ENCODE measurements at regions not wholly inside any gene's neighbourhood (a gene's known extent, or its start where the extent isn't known, plus 50 kb on each side); places are given as distances from the start of the nearest gene placed in this dataset.

DNA sequence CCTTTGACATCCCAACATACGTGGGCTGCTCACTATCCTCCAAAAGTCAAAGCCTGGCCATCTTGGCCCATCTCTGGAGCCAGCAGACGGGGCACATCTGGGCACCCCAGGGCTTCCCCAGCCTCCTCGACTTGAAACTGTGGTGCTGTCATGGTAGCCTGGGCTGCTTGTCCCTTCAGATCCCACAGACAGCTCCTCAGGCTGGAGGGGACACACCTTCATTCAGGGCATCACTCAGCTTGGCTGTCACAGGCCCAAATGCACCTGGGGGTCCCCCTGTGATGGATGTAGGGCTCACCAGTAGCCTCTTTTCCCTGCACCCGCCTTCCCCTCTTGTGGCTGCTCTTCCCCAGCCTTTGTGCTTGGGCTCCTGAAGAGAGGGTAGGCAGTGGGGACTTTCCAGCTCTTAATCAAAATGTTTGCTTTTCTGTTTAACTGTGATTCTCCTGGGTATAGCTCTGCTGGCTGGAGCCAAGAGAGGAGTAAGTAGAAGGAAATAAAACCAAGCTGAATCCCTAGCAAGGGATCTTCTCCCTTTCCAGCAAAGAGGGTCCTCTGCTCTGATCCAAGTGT is 92.3 kb downstream of the GYPC start:
- TF ChIP-seq CEBPB (IDR thresholded peaks at IDR 0.05) (no peak), NFIC (IDR thresholded peaks at IDR 0.05) (no peak), FOXM1 (IDR thresholded peaks at IDR 0.05; ENCODE audit: borderline replicate concordance, low read depth) (no peak), EP300 (IDR thresholded peaks at IDR 0.05; ENCODE audit: borderline replicate concordance) (no peak), TAF1 (IDR thresholded peaks at IDR 0.05; ENCODE audit: low read depth) (no peak), TCF12 (IDR thresholded peaks at IDR 0.05; ENCODE audit: low read depth) (no peak), ZBTB7A (IDR thresholded peaks at IDR 0.05; ENCODE audit: low read depth) (no peak), EGR1 (IDR thresholded peaks at IDR 0.05) (no peak), TEAD4 (IDR thresholded peaks at IDR 0.05) (no peak), YY1 (IDR thresholded peaks at IDR 0.05; ENCODE audit: low read depth) (no peak), CREB1 (IDR thresholded peaks at IDR 0.05; ENCODE audit: low read depth) (no peak), RAD21 (IDR thresholded peaks at IDR 0.05; ENCODE audit: low read depth) (no peak)
- TF ChIP-seq, protein P1, sequence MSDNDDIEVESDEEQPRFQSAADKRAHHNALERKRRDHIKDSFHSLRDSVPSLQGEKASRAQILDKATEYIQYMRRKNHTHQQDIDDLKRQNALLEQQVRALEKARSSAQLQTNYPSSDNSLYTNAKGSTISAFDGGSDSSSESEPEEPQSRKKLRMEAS (IDR thresholded peaks at IDR 0.05), result no peak
- TF ChIP-seq, protein P2, sequence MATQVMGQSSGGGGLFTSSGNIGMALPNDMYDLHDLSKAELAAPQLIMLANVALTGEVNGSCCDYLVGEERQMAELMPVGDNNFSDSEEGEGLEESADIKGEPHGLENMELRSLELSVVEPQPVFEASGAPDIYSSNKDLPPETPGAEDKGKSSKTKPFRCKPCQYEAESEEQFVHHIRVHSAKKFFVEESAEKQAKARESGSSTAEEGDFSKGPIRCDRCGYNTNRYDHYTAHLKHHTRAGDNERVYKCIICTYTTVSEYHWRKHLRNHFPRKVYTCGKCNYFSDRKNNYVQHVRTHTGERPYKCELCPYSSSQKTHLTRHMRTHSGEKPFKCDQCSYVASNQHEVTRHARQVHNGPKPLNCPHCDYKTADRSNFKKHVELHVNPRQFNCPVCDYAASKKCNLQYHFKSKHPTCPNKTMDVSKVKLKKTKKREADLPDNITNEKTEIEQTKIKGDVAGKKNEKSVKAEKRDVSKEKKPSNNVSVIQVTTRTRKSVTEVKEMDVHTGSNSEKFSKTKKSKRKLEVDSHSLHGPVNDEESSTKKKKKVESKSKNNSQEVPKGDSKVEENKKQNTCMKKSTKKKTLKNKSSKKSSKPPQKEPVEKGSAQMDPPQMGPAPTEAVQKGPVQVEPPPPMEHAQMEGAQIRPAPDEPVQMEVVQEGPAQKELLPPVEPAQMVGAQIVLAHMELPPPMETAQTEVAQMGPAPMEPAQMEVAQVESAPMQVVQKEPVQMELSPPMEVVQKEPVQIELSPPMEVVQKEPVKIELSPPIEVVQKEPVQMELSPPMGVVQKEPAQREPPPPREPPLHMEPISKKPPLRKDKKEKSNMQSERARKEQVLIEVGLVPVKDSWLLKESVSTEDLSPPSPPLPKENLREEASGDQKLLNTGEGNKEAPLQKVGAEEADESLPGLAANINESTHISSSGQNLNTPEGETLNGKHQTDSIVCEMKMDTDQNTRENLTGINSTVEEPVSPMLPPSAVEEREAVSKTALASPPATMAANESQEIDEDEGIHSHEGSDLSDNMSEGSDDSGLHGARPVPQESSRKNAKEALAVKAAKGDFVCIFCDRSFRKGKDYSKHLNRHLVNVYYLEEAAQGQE (IDR thresholded peaks at IDR 0.05; ENCODE audit: low read depth), result no peak
- TF ChIP-seq, protein P3, sequence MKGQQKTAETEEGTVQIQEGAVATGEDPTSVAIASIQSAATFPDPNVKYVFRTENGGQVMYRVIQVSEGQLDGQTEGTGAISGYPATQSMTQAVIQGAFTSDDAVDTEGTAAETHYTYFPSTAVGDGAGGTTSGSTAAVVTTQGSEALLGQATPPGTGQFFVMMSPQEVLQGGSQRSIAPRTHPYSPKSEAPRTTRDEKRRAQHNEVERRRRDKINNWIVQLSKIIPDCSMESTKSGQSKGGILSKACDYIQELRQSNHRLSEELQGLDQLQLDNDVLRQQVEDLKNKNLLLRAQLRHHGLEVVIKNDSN (IDR thresholded peaks at IDR 0.05), result no peak

DNA sequence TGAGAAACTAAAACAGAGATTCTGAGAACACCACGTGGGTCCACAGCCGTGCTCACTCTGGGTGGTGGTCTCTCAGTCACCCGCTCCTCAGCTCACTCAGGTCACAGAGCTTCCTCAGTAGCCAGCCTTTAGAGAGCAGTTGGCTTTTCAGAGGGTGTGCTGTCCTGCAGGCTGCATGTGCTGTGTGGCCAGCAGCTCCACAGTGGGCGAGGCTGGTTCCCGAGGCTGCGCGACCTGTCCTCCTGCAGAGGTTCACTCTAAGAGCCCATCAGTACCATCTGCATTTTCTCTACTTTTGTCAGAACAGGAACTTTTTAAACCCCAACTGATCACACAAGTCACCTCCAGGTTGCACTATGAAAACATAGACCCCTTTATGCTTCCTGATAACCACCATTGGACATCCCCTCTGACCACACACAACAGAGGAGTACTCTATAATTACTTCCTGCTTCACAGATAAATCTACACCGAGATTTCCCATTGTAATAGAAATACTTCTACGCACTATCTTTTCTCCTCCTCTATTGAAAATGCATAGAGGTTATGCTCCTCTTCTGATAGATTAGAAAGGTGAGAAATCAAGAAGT is 93.1 kb downstream of the GYPC start:
- no peak for TF ChIP-seq NFIC (IDR thresholded peaks at IDR 0.05)
- no peak for TF ChIP-seq ZBTB7A (IDR thresholded peaks at IDR 0.05; ENCODE audit: low read depth)
- TF ChIP-seq, protein P3 (IDR thresholded peaks at IDR 0.05), result no peak
- no peak for TF ChIP-seq RAD21 (IDR thresholded peaks at IDR 0.05; ENCODE audit: low read depth)
- TF ChIP-seq FOXM1 (IDR thresholded peaks at IDR 0.05; ENCODE audit: borderline replicate concordance, low read depth), result no peak
- TF ChIP-seq, protein P2 (IDR thresholded peaks at IDR 0.05; ENCODE audit: low read depth), result no peak
- no peak for TF ChIP-seq TAF1 (IDR thresholded peaks at IDR 0.05; ENCODE audit: low read depth)
- TF ChIP-seq YY1 (IDR thresholded peaks at IDR 0.05; ENCODE audit: low read depth), result no peak
- TF ChIP-seq TEAD4 (IDR thresholded peaks at IDR 0.05), result no peak
- TF ChIP-seq, protein P1 (IDR thresholded peaks at IDR 0.05), result no peak
- TF ChIP-seq TCF12 (IDR thresholded peaks at IDR 0.05; ENCODE audit: low read depth), result no peak
- no peak for TF ChIP-seq CREB1 (IDR thresholded peaks at IDR 0.05; ENCODE audit: low read depth)
- TF ChIP-seq EGR1 (IDR thresholded peaks at IDR 0.05), result no peak
- TF ChIP-seq CEBPB (IDR thresholded peaks at IDR 0.05), result no peak

DNA sequence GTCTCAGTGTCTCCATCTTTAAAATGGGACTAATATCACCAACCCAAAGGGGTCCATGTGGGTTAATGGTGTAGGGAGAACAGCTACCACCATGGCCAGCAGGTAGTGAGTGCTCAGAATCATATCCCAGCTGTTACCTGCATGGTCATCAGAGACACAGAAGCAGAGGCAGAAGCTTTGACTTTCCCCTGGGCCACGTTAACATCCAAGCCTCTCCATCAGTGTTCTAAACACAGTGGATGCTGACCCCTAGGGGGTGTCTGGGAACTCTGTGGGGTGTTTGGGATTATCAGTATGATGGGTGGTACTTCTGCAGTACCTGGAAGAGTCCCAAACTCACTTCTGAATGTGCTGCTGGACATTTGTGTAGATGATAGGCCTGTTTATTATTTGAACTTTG is 93.6 kb downstream of the GYPC start:
- TF ChIP-seq FOXM1 (IDR thresholded peaks at IDR 0.05; ENCODE audit: borderline replicate concordance, low read depth) (no peak), NFIC (IDR thresholded peaks at IDR 0.05) (no peak), TEAD4 (IDR thresholded peaks at IDR 0.05) (no peak), TAF1 (IDR thresholded peaks at IDR 0.05; ENCODE audit: low read depth) (no peak), CREB1 (IDR thresholded peaks at IDR 0.05; ENCODE audit: low read depth) (no peak), EGR1 (IDR thresholded peaks at IDR 0.05) (no peak), CEBPB (IDR thresholded peaks at IDR 0.05) (no peak), EP300 (IDR thresholded peaks at IDR 0.05; ENCODE audit: borderline replicate concordance) (no peak), TCF12 (IDR thresholded peaks at IDR 0.05; ENCODE audit: low read depth) (no peak)
- TF ChIP-seq, protein P3 (IDR thresholded peaks at IDR 0.05), result no peak
- TF ChIP-seq, protein P1 (IDR thresholded peaks at IDR 0.05), result no peak

DNA sequence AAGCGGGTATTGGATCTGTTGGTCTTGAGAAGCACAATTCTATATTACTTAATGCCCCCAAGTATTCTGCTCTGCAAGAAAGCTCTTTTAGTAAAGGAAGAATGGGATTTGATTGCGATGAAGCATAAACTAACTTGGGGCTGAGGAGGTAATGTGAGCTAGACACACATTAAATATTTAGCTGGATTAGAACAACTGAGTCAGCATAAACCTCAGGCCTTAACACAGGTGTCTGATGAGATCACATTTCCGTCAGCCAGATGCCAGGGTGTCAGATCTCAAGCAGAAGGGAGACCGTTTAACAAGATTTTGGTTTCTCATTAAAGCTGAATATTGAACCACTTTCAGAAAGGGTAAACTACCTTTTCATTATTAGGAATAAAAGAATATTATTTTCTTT is 94.5 kb downstream of the GYPC start:
- no peak for TF ChIP-seq TEAD4 (IDR thresholded peaks at IDR 0.05)
- no peak for TF ChIP-seq EP300 (IDR thresholded peaks at IDR 0.05; ENCODE audit: borderline replicate concordance)
- TF ChIP-seq, protein P1 (IDR thresholded peaks at IDR 0.05), result no peak
- TF ChIP-seq NFIC (IDR thresholded peaks at IDR 0.05), result no peak
- no peak for TF ChIP-seq CEBPB (IDR thresholded peaks at IDR 0.05)
- TF ChIP-seq, protein P3 (IDR thresholded peaks at IDR 0.05), result no peak
- TF ChIP-seq YY1 (IDR thresholded peaks at IDR 0.05; ENCODE audit: low read depth), result no peak
- no peak for TF ChIP-seq TCF12 (IDR thresholded peaks at IDR 0.05; ENCODE audit: low read depth)
- TF ChIP-seq FOXM1 (IDR thresholded peaks at IDR 0.05; ENCODE audit: borderline replicate concordance, low read depth), result no peak
- TF ChIP-seq, protein P2 (IDR thresholded peaks at IDR 0.05; ENCODE audit: low read depth), result no peak

All from Ishikawa (cell line).